Stimulated activated CD4-positive, alpha-beta T cell treated with anti-CD3 and anti-CD28 coated beads, Interleukin-4, amount 100 ng/mL, for 1 hour (primary cell): ENCODE measurements at regions not wholly inside any gene's neighbourhood (a gene's known extent, or its start where the extent isn't known, plus 50 kb on each side); places are given as distances from the start of the nearest gene placed in this dataset.
"Not testable (repeated sequence)": the region's sequence is repeated elsewhere in the genome, so short reads cannot be mapped to it uniquely, and the experiment has no call there.

ENCODE experiments used
- DNase-seq: peaks from one replicate; pipeline ENCODE4 v3.0.0-alpha.2; 2020

GRCh38 chr3:94336046-94336753 is 273.3 kb downstream of the NSUN3 start:
- no peak for DNase-seq

GRCh38 chr3:94345101-94345500 is 282.2 kb downstream of the NSUN3 start:
- no peak for DNase-seq

GRCh38 chr3:94349310-94349878 is 286.5 kb downstream of the NSUN3 start:
- no peak for DNase-seq

GRCh38 chr3:94356581-94356980 is 293.7 kb downstream of the NSUN3 start:
- no peak for DNase-seq

- no peak for DNase-seq
Measured at GRCh38 chr3:94359996-94360395, 297.1 kb downstream of the NSUN3 start.

GRCh38 chr3:94360987-94361386 is 298.1 kb downstream of the NSUN3 start:
- DNase-seq: no peak

- DNase-seq: no peak
Measured at GRCh38 chr3:94362393-94362792, 299.5 kb downstream of the NSUN3 start.

GRCh38 chr3:94365006-94365405 is 302.1 kb downstream of the NSUN3 start:
- DNase-seq: no peak

- no peak for DNase-seq
Measured at GRCh38 chr3:94372026-94372425, 309.2 kb downstream of the NSUN3 start.

GRCh38 chr3:94373456-94373855 is 310.6 kb downstream of the NSUN3 start:
- DNase-seq: no peak

- no peak for DNase-seq
Measured at GRCh38 chr3:94374439-94375161, 311.7 kb downstream of the NSUN3 start.

GRCh38 chr3:94377123-94377696 is 314.3 kb downstream of the NSUN3 start:
- DNase-seq: not testable (repeated sequence)

GRCh38 chr3:94377863-94378262 is 315.0 kb downstream of the NSUN3 start:
- DNase-seq: not testable (repeated sequence)

GRCh38 chr3:94378322-94378721 is 315.5 kb downstream of the NSUN3 start:
- DNase-seq: no peak

- DNase-seq: no peak
Measured at GRCh38 chr3:94379264-94379663, 316.4 kb downstream of the NSUN3 start.

- no peak for DNase-seq
Measured at GRCh38 chr3:94394885-94395284, 332.0 kb downstream of the NSUN3 start.

- no peak for DNase-seq
Measured at GRCh38 chr3:94395851-94396250, 333.0 kb downstream of the NSUN3 start.

GRCh38 chr3:94398036-94398435 is 335.2 kb downstream of the NSUN3 start:
- no peak for DNase-seq

- no peak for DNase-seq
Measured at GRCh38 chr3:94401466-94401865, 338.6 kb downstream of the NSUN3 start.

GRCh38 chr3:94402126-94402525 is 339.3 kb downstream of the NSUN3 start:
- DNase-seq: no peak

GRCh38 chr3:94405258-94406035 is 342.6 kb downstream of the NSUN3 start:
- DNase-seq: no peak

- no peak for DNase-seq
Measured at GRCh38 chr3:94406595-94406994, 343.7 kb downstream of the NSUN3 start.

GRCh38 chr3:94412936-94413335 is 350.1 kb downstream of the NSUN3 start:
- DNase-seq: not testable (repeated sequence)
